HG03442 (cell line): ENCODE measurements at regions not wholly inside any gene's neighbourhood (a gene's known extent, or its start where the extent isn't known, plus 50 kb on each side); places are given as distances from the start of the nearest gene placed in this dataset.
"Not testable (repeated sequence)": the region's sequence is repeated elsewhere in the genome, so short reads cannot be mapped to it uniquely, and the experiment has no call there.

Source experiments
- ATAC-seq: cut with Tn5 transposase; IDR thresholded peaks from one replicate; pipeline ENCODE4 v1.9.1; 2021; ENCODE audit warnings: mild to moderate bottlenecking, moderate library complexity; ENCODE audit not compliant: unreplicated experiment

GRCh38 chr6:128739112-128739511 is 143.8 kb upstream of the LAMA2 start:
- ATAC-seq = no peak

GRCh38 chr6:128738112-128738511 is 144.8 kb upstream of the LAMA2 start:
- peak; percentile 64 for ATAC-seq

GRCh38 chr6:128736780-128737179 is 146.2 kb upstream of the LAMA2 start:
- ATAC-seq = no peak

- ATAC-seq = peak; percentile 47
Measured at GRCh38 chr6:128731249-128732165, 151.4 kb upstream of the LAMA2 start.

GRCh38 chr6:128727500-128727899 is 155.4 kb upstream of the LAMA2 start:
- no peak for ATAC-seq

GRCh38 chr6:128725271-128726233 is 157.4 kb upstream of the LAMA2 start:
- ATAC-seq = peak; percentile 46

- ATAC-seq = no peak
Measured at GRCh38 chr6:128724738-128725137, 158.2 kb upstream of the LAMA2 start.

GRCh38 chr6:128723667-128724066 is 159.3 kb upstream of the LAMA2 start:
- ATAC-seq = no peak

GRCh38 chr6:128720891-128721290 is 162.0 kb upstream of the LAMA2 start:
- ATAC-seq = no peak

- ATAC-seq = no peak
Measured at GRCh38 chr6:128719786-128720185, 163.2 kb upstream of the LAMA2 start.

GRCh38 chr6:128713461-128713860 is 169.5 kb upstream of the LAMA2 start:
- ATAC-seq = no peak

GRCh38 chr6:128712898-128713297 is 170.0 kb upstream of the LAMA2 start:
- ATAC-seq = no peak

- no peak for ATAC-seq
Measured at GRCh38 chr6:128711149-128711548, 171.8 kb upstream of the LAMA2 start.

GRCh38 chr6:128710315-128710714 is 172.6 kb upstream of the LAMA2 start:
- ATAC-seq = no peak

GRCh38 chr6:128704601-128705000 is 178.3 kb upstream of the LAMA2 start:
- no peak for ATAC-seq

GRCh38 chr6:128703794-128704193 is 179.1 kb upstream of the LAMA2 start:
- ATAC-seq = not testable (repeated sequence)

- ATAC-seq = no peak
Measured at GRCh38 chr6:128696691-128697689, 176.6 kb upstream of the PTPRK start.

- ATAC-seq = peak; percentile 61
Measured at GRCh38 chr6:128694303-128695009, 174.1 kb upstream of the PTPRK start.

- ATAC-seq = no peak
Measured at GRCh38 chr6:128690063-128690462, 169.7 kb upstream of the PTPRK start.

- peak; percentile 46 for ATAC-seq
Measured at GRCh38 chr6:128686084-128686483, 165.7 kb upstream of the PTPRK start.
